HepG2 (cell line): ENCODE measurements at regions not wholly inside any gene's neighbourhood (a gene's known extent, or its start where the extent isn't known, plus 50 kb on each side); places are given as distances from the start of the nearest gene placed in this dataset.

ENCODE experiments used
- ATAC-seq: fragments of 200-7000 bp; cut with Tn5 transposase; 3 replicates; pipeline ENCODE4 v1.9.1; 2020; ENCODE audit warnings: mild to moderate bottlenecking, moderate library complexity
- BruUV-seq: library from RNA; stranded (reverse); fragments of 400-500 nt; replicated peaks from 2 replicates; lab custom pipeline; 2021; lab: Mats Ljungman, UMichigan
- CTCF ChIA-PET: fragments of 300-600 bp; formaldehyde crosslinking; extraction: SDS; loops from one replicate; lab custom pipeline; 2021; ENCODE audit warnings: low total read pairs, inconsistent platforms, low intra/inter-chr PET ratio; lab: Yijun Ruan, JAX
- POLR2A ChIA-PET: fragments of 350-600 bp; sonication (Branson Sonifier 250); formaldehyde crosslinking; loops from one replicate; lab custom pipeline; 2020; ENCODE audit warnings: antibody characterized with exemption, inconsistent platforms; lab: Yijun Ruan, JAX
- DNase-seq: peaks from one replicate; pipeline ENCODE4 v3.0.0-alpha.2; 2015; ENCODE audit warnings: low spot score
- FAIRE-seq: peaks from 3 replicates; lab custom pipeline; 2011; peaks lifted over from hg19 to GRCh38; lab: Jason Lieb, UNC
- H2AFZ ChIP-seq: one replicate; pipeline ENCODE4 v1.6.1; 2011; ENCODE audit warnings: low read length, inconsistent platforms
- H3K27ac ChIP-seq: fragments of 300-600 bp; 3 replicates; pipeline ENCODE4 v1.8.0; 2011; ENCODE audit warnings: mixed run types, mild to moderate bottlenecking, mixed read lengths, low read length, inconsistent platforms; ENCODE audit not compliant: insufficient read depth; ENCODE audit errors: extremely low read length
- H3K27me3 ChIP-seq, 2 experiments: fragments of 200-600 bp in 1 of 2; 2 replicates in 1 of 2; 3 replicates in 1 of 2; pipeline versions ENCODE4 v1.6.0 to v1.8.0; 2011; ENCODE audit warnings: low read length in 2 of 2, mild to moderate bottlenecking in 2 of 2, moderate library complexity in 2 of 2, inconsistent platforms in 1 of 2; ENCODE audit not compliant: insufficient read depth in 2 of 2, control insufficient read depth in 1 of 2
- H3K36me3 ChIP-seq, 2 experiments: fragments of 200-600 bp in 1 of 2; replicated peaks in 1 of 2; 2 replicates in 1 of 2; 3 replicates in 1 of 2; pipeline versions ENCODE4 v1.5.1 to v1.8.0; 2011; ENCODE audit warnings: low read length in 2 of 2, inconsistent platforms in 1 of 2; ENCODE audit not compliant: insufficient read depth in 2 of 2, control insufficient read depth in 1 of 2
- H3K4me1 ChIP-seq: 2 replicates; pipeline ENCODE4 v1.5.1; 2012; ENCODE audit warnings: low read length, inconsistent platforms; ENCODE audit not compliant: insufficient read depth
- H3K4me2 ChIP-seq: 2 replicates; pipeline ENCODE4 v1.6.0; 2011; ENCODE audit warnings: low read depth, low read length, inconsistent platforms
- H3K4me3 ChIP-seq, 3 experiments: fragments of 200-600 bp in 1 of 3; sonication (generic), shearing (Covaris generic) in 1 of 3; replicated peaks in 1 of 3; 2 replicates each; pipeline ENCODE4 v1.5.1; 2011 to 2016; ENCODE audit warnings: low read length in 3 of 3, inconsistent platforms in 2 of 3, low read depth in 2 of 3, mild to moderate bottlenecking in 2 of 3, control low read depth in 1 of 3, mixed read lengths in 1 of 3; ENCODE audit not compliant: insufficient read depth in 1 of 3
- H3K79me2 ChIP-seq: one replicate; pipeline ENCODE4 v1.6.1; 2011; ENCODE audit warnings: low read length, inconsistent platforms; ENCODE audit not compliant: insufficient read depth
- H3K9ac ChIP-seq: 2 replicates; pipeline ENCODE4 v1.6.0; 2011; ENCODE audit warnings: mild to moderate bottlenecking, low read depth, low read length, inconsistent platforms; ENCODE audit not compliant: insufficient read depth
- H3K9me3 ChIP-seq: 2 replicates; pipeline ENCODE4 v1.5.1; 2012; ENCODE audit warnings: mild to moderate bottlenecking, low read length
- H4K20me1 ChIP-seq: 2 replicates; pipeline ENCODE4 v1.6.0; 2011; ENCODE audit warnings: inconsistent platforms, mild to moderate bottlenecking, low read length, moderate library complexity; ENCODE audit not compliant: insufficient read depth
- AKNA ChIP-seq: sonication (generic); formaldehyde crosslinking; IDR thresholded peaks from 2 replicates; pipeline ENCODE4 v1.4.0; 2020; ENCODE audit warnings: missing genetic modification reagents, borderline replicate concordance
- CC2D1A ChIP-seq: sonication (generic); formaldehyde crosslinking; IDR thresholded peaks from 2 replicates; pipeline ENCODE4 v1.8.1; 2023; ENCODE audit warnings: mild to moderate bottlenecking, missing genetic modification reagents
- ESRRA ChIP-seq: sonication (generic); formaldehyde crosslinking; IDR thresholded peaks from 2 replicates; pipeline ENCODE4 v1.5.1; 2020; ENCODE audit warnings: mild to moderate bottlenecking, low read depth, missing genetic modification reagents
- FOSL1 ChIP-seq: sonication (generic); formaldehyde crosslinking; IDR thresholded peaks from 2 replicates; pipeline ENCODE4 v1.9.0; 2021; ENCODE audit warnings: missing genetic modification reagents, borderline replicate concordance
- HMG20A ChIP-seq: IDR thresholded peaks from 2 replicates; pipeline ENCODE4 v1.6.1; 2016; ENCODE audit warnings: borderline replicate concordance
- KAT7 ChIP-seq: IDR thresholded peaks from 2 replicates; pipeline ENCODE4 v1.6.1; 2018; ENCODE audit warnings: borderline replicate concordance, missing compliant biosample characterization
- MED8 ChIP-seq: sonication (generic); formaldehyde crosslinking; IDR thresholded peaks from 2 replicates; pipeline ENCODE4 v1.8.1; 2023; ENCODE audit warnings: mild to moderate bottlenecking, missing genetic modification reagents; ENCODE audit not compliant: insufficient replicate concordance
- NRL ChIP-seq: sonication (generic); formaldehyde crosslinking; IDR thresholded peaks from 2 replicates; pipeline ENCODE4 v1.5.0; 2020; ENCODE audit warnings: missing genetic modification reagents, mild to moderate bottlenecking, moderate library complexity, borderline replicate concordance
- PHF21A ChIP-seq: sonication (generic); formaldehyde crosslinking; IDR thresholded peaks from 2 replicates; pipeline ENCODE4 v1.5.0; 2020; ENCODE audit warnings: mild to moderate bottlenecking, missing genetic modification reagents
- SP140L ChIP-seq: sonication (generic); formaldehyde crosslinking; IDR thresholded peaks from 2 replicates; pipeline ENCODE4 v1.4.0; 2020; ENCODE audit warnings: missing genetic modification reagents, borderline replicate concordance
- ZNF576 ChIP-seq: sonication (generic); formaldehyde crosslinking; IDR thresholded peaks from 2 replicates; pipeline ENCODE4 v1.4.0; 2020; ENCODE audit warnings: mild to moderate bottlenecking, missing genetic modification reagents
- ZNF713 ChIP-seq: sonication (generic); formaldehyde crosslinking; IDR thresholded peaks from 2 replicates; pipeline ENCODE4 v1.4.0; 2020; ENCODE audit warnings: mild to moderate bottlenecking, missing genetic modification reagents
- ZNF850 ChIP-seq: sonication (generic); formaldehyde crosslinking; conservative IDR thresholded peaks from 2 replicates; pipeline ENCODE4 v1.9.0; 2021; ENCODE audit warnings: mild to moderate bottlenecking, missing genetic modification reagents
- ZSCAN22 ChIP-seq: sonication (generic); formaldehyde crosslinking; IDR thresholded peaks from 2 replicates; pipeline ENCODE4 v1.4.0; 2020; ENCODE audit warnings: mild to moderate bottlenecking, missing genetic modification reagents
- WGBS: methylation state at CpG from one replicate; pipeline ENCODE4 v1.1.6; 2017; ENCODE audit warnings: low lambda C conversion rate; 5-methylcytosine and 5-hydroxymethylcytosine counted together
- in situ Hi-C: cut with HindIII; loops from 2 replicates; pipeline ENCODE4 v1.10.0; 2017; ENCODE audit warnings: low pct_unique_long_range_greater_than_20kb; ENCODE audit not compliant: extremely low pct_ligation_motif_present
- intact Hi-C: fragments of 100-400 bp; cut with micrococcal nuclease; formaldehyde crosslinking; loops from one replicate; pipeline ENCODE4 v1.10.0; 2022; ENCODE audit not compliant: unreplicated experiment

- TF ChIP-seq AKNA (CRISPR knock-in tag) (no peak), CC2D1A (CRISPR knock-in tag) (no peak), ESRRA (CRISPR knock-in tag) (no peak)
Observed at GRCh38 chr19:33902395-33902794, 105.7 kb downstream of the KCTD15 start (continued).

GRCh38 chr19:33902802-33903488, 106.3 kb downstream of the KCTD15 start:
- H3K4me3 ChIP-seq = no peak overlapping the region
- peaks cover 10% of the 10 kb centered on the region for H3K9me3 ChIP-seq
- in situ Hi-C loops = no loop called here
- ChIA-PET POLR2A (no interaction called here), CTCF (no interaction called here)
- FAIRE-seq = no peak
- no peak overlapping the region for H3K4me2 ChIP-seq
- no peak overlapping the region for H2AFZ ChIP-seq
- H3K79me2 ChIP-seq = no peaks in the 10 kb centered on the region
- no peaks in the 10 kb centered on the region for H3K36me3 ChIP-seq
- intact Hi-C loops = no loop called here
- WGBS = 38% methylated on average over 20 of the region's 22 CpGs
- ATAC-seq = no peak
- peaks cover 7 to 25% of the 10 kb centered on the region in 2 experiments for H3K27me3 ChIP-seq
- no TSS peak for BruUV-seq
- TF ChIP-seq ZNF850 (no peak), ZNF713 (CRISPR knock-in tag) (no peak), HMG20A (CRISPR knock-in tag) (no peak), ZNF576 (no peak), NRL (CRISPR knock-in tag) (no peak), FOSL1 (CRISPR knock-in tag) (no peak), ZSCAN22 (CRISPR knock-in tag) (no peak), KAT7 (CRISPR knock-in tag) (no peak), MED8 (CRISPR knock-in tag) (no peak), SP140L (CRISPR knock-in tag) (no peak), PHF21A (CRISPR knock-in tag) (no peak)
- H3K27ac ChIP-seq = no peak overlapping the region
- no peak overlapping the region for H3K9ac ChIP-seq
- no peak for DNase-seq
- H4K20me1 ChIP-seq = no peaks in the 10 kb centered on the region
- peaks cover 8% of the 10 kb centered on the region for H3K4me1 ChIP-seq
